CD14-positive monocyte (primary cell): ENCODE measurements at regions not wholly inside any gene's neighbourhood (a gene's known extent, or its start where the extent isn't known, plus 50 kb on each side); places are given as distances from the start of the nearest gene placed in this dataset.

Source experiments
- DNase-seq, 3 donors: peaks; one replicate each; pipeline ENCODE4 v3.0.0-alpha.2; 2011 to 2022
- H2AFZ ChIP-seq: 2 replicates; pipeline ENCODE4 v1.6.0; 2012; ENCODE audit warnings: mild to moderate bottlenecking, low read depth, low read length, inconsistent platforms; ENCODE audit not compliant: insufficient read depth, poor library complexity, severe bottlenecking
- H3K27ac ChIP-seq, 2 donors: 1 replicate in 1 of 2; 2 replicates in 1 of 2; pipeline ENCODE4 v1.5.1; 2012 to 2013; ENCODE audit warnings: low read length in 2 of 2, control low read depth in 1 of 2, inconsistent platforms in 1 of 2, low read depth in 1 of 2, mild to moderate bottlenecking in 1 of 2
- H3K27me3 ChIP-seq, 2 donors: one replicate each; pipeline versions ENCODE4 v1.6.0 to v1.6.1; 2011 to 2013; ENCODE audit warnings: low read length in 2 of 2; ENCODE audit not compliant: control insufficient read depth in 2 of 2, insufficient read depth in 2 of 2
- H3K36me3 ChIP-seq, 2 donors: replicated peaks in 1 of 2; 1 replicate in 1 of 2; 2 replicates in 1 of 2; pipeline versions ENCODE4 v1.5.1 to v1.6.1; 2012 to 2013; ENCODE audit warnings: low read length in 2 of 2, control low read depth in 1 of 2, inconsistent platforms in 1 of 2, mild to moderate bottlenecking in 1 of 2; ENCODE audit not compliant: insufficient read depth in 2 of 2, control insufficient read depth in 1 of 2
- H3K4me1 ChIP-seq, 2 donors: 1 replicate in 1 of 2; 2 replicates in 1 of 2; pipeline versions ENCODE4 v1.5.1 to v1.6.1; 2012 to 2013; ENCODE audit warnings: low read length in 2 of 2, control low read depth in 1 of 2, inconsistent platforms in 1 of 2, mild to moderate bottlenecking in 1 of 2, moderate library complexity in 1 of 2; ENCODE audit not compliant: insufficient read depth in 2 of 2, control insufficient read depth in 1 of 2
- H3K4me2 ChIP-seq: replicated peaks from 2 replicates; pipeline ENCODE3; 2012; ENCODE audit warnings: low read length, moderate library complexity, mild to moderate bottlenecking; ENCODE audit not compliant: poor library complexity, severe bottlenecking; ENCODE audit errors: extremely low read depth
- H3K4me3 ChIP-seq, 3 experiments: fragments of 200-600 bp in 1 of 3; sonication (generic) in 1 of 3; replicated peaks in 1 of 3; 1 replicate in 2 of 3; 2 replicates in 1 of 3; pipeline ENCODE4 v1.5.1; 2011 to 2013; ENCODE audit warnings: low read length in 3 of 3, mild to moderate bottlenecking in 3 of 3, control low read depth in 2 of 3, low read depth in 2 of 3, inconsistent platforms in 1 of 3, moderate library complexity in 1 of 3
- H3K79me2 ChIP-seq: 2 replicates; pipeline ENCODE4 v1.6.0; 2012; ENCODE audit warnings: mild to moderate bottlenecking, control low read depth, inconsistent platforms, low read length, moderate library complexity; ENCODE audit not compliant: insufficient read depth
- H3K9ac ChIP-seq: 2 replicates; pipeline ENCODE4 v1.6.0; 2017; ENCODE audit warnings: low read length, mild to moderate bottlenecking; ENCODE audit not compliant: insufficient read depth, poor library complexity, severe bottlenecking
- H3K9me3 ChIP-seq, 2 donors: replicated peaks in 1 of 2; 1 replicate in 1 of 2; 2 replicates in 1 of 2; pipeline versions ENCODE4 v1.5.1 to v1.6.1; 2012 to 2013; ENCODE audit warnings: low read length in 2 of 2, control low read depth in 1 of 2; ENCODE audit not compliant: control insufficient read depth in 1 of 2, insufficient read depth in 1 of 2
- H4K20me1 ChIP-seq: 2 replicates; pipeline ENCODE4 v1.6.0; 2012; ENCODE audit warnings: mild to moderate bottlenecking, low read length, control low read depth, moderate library complexity; ENCODE audit not compliant: insufficient read depth
- H3K27ac Mint-ChIP-seq, 7 donors: one replicate each; pipeline ENCODE4 v1.8.0; 2020; ENCODE audit warnings: mild to moderate bottlenecking in 7 of 7, mixed read lengths in 7 of 7, moderate library complexity in 6 of 7, inconsistent platforms in 2 of 7
- H3K27me3 Mint-ChIP-seq, 3 donors: one replicate each; pipeline ENCODE4 v1.8.0; 2021 to 2022; ENCODE audit warnings: low read depth in 3 of 3, mild to moderate bottlenecking in 3 of 3, mixed read lengths in 3 of 3, moderate library complexity in 3 of 3, inconsistent platforms in 1 of 3
- H3K36me3 Mint-ChIP-seq, 2 donors: one replicate each; pipeline ENCODE4 v1.8.0; 2020; ENCODE audit warnings: mixed read lengths in 2 of 2, inconsistent platforms in 1 of 2, mild to moderate bottlenecking in 1 of 2
- H3K4me1 Mint-ChIP-seq: one replicate; pipeline ENCODE4 v1.8.0; 2020; ENCODE audit warnings: mild to moderate bottlenecking, mixed read lengths
- H3K4me3 Mint-ChIP-seq, 2 donors: one replicate each; pipeline ENCODE4 v1.8.0; 2020; ENCODE audit warnings: mild to moderate bottlenecking in 2 of 2, mixed read lengths in 2 of 2, moderate library complexity in 1 of 2
- H3K9me3 Mint-ChIP-seq, 7 donors: one replicate each; pipeline ENCODE4 v1.8.0; 2020 to 2022; ENCODE audit warnings: mixed read lengths in 7 of 7, mild to moderate bottlenecking in 6 of 7, moderate library complexity in 6 of 7, inconsistent platforms in 2 of 7
- CTCF ChIP-seq: fragments of 200-600 bp; IDR thresholded peaks from one replicate; pipeline ENCODE4 v1.8.0; 2022; ENCODE audit warnings: antibody characterized with exemption, mild to moderate bottlenecking
- WGBS: methylation state at CpG from one replicate; pipeline ENCODE4 v1.1.5; 2013; ENCODE audit warnings: missing lambda C conversion rate; ENCODE audit not compliant: insufficient coverage; 5-methylcytosine and 5-hydroxymethylcytosine counted together
- intact Hi-C, 2 donors: fragments of 100-400 bp; cut with micrococcal nuclease; formaldehyde crosslinking; loops; one replicate each; pipeline versions ENCODE4 v1.15.0 to v1.15.1; 2023

- no peak overlapping the region for H3K27ac Mint-ChIP-seq
- TF ChIP-seq CTCF = no peak
- no peaks in the 10 kb centered on the region for H3K4me1 Mint-ChIP-seq
- peaks cover 0 to 2% (median 0%) of the 10 kb centered on the region in 7 donors for H3K9me3 Mint-ChIP-seq
- H4K20me1 ChIP-seq = no peaks in the 10 kb centered on the region
- no peaks in the 10 kb centered on the region for H3K36me3 Mint-ChIP-seq
- H3K4me1 ChIP-seq = no peaks in the 10 kb centered on the region
- DNase-seq = no peak
- peaks cover 0 to 2% (median 0%) of the 10 kb centered on the region in 3 donors for H3K27me3 Mint-ChIP-seq
- intact Hi-C loops = no loop called here
- no peaks in the 10 kb centered on the region for H3K27me3 ChIP-seq
- no peak overlapping the region for H3K4me2 ChIP-seq
- no CpG with 5 or more reads among the region's 3 CpGs for WGBS
- no peak overlapping the region for H3K4me3 Mint-ChIP-seq
- H3K9me3 ChIP-seq = no peaks in the 10 kb centered on the region
- H2AFZ ChIP-seq = no peak overlapping the region
- H3K79me2 ChIP-seq = no peaks in the 10 kb centered on the region
- no peaks in the 10 kb centered on the region for H3K36me3 ChIP-seq
- no peak overlapping the region for H3K9ac ChIP-seq
- no peak overlapping the region for H3K27ac ChIP-seq
- H3K4me3 ChIP-seq = no peak overlapping the region
Observed at GRCh38 chr2:204486321-204486720, 59.0 kb upstream of the PARD3B start.

- WGBS = no CpG with 5 or more reads among the region's 2 CpGs
- Histone ChIP-seq H3K4me3 (no peak overlapping the region), H2AFZ (no peak overlapping the region), H3K4me2 (no peak overlapping the region), H3K27ac (no peak overlapping the region), H3K36me3 (no peaks in the 10 kb centered on the region), H3K9me3 (no peaks in the 10 kb centered on the region), H3K27me3 (no peaks in the 10 kb centered on the region), H3K9ac (no peak overlapping the region), H4K20me1 (no peaks in the 10 kb centered on the region), H3K79me2 (no peaks in the 10 kb centered on the region), H3K4me1 (no peaks in the 10 kb centered on the region)
- H3K36me3 Mint-ChIP-seq = no peaks in the 10 kb centered on the region
- intact Hi-C loops = no loop called here
- no peak for TF ChIP-seq CTCF
- DNase-seq = no peak
- H3K4me1 Mint-ChIP-seq = no peaks in the 10 kb centered on the region
- peaks cover 0 to 2% (median 0%) of the 10 kb centered on the region in 3 donors for H3K27me3 Mint-ChIP-seq
- H3K4me3 Mint-ChIP-seq = no peak overlapping the region
- no peak overlapping the region for H3K27ac Mint-ChIP-seq
- H3K9me3 Mint-ChIP-seq = peaks cover 0 to 2% (median 0%) of the 10 kb centered on the region in 7 donors
Observed at GRCh38 chr2:204486805-204487204, 58.5 kb upstream of the PARD3B start.
